Spleen (tissue), 11 donors: ENCODE measurements at regions not wholly inside any gene's neighbourhood (a gene's known extent, or its start where the extent isn't known, plus 50 kb on each side); places are given as distances from the start of the nearest gene placed in this dataset.

Experiments
- DNase-seq: peaks from one replicate; pipeline ENCODE4 v3.0.0-alpha.2; 2020
- H3K27ac ChIP-seq, 8 donors: fragments of 200-600 bp; sonication (generic) in 7 of 8; 1 replicate in 4 of 8; 2 replicates in 4 of 8; pipeline versions ENCODE4 v1.5.0 to v1.8.0; 2016 to 2021; ENCODE audit warnings: inconsistent platforms in 4 of 8, mild to moderate bottlenecking in 4 of 8, moderate library complexity in 1 of 8
- H3K27me3 ChIP-seq, 7 donors: fragments of 200-600 bp; sonication (generic) in 6 of 7; replicated peaks in 1 of 7; 1 replicate in 4 of 7; 2 replicates in 3 of 7; pipeline versions ENCODE4 v1.5.0 to v1.8.0; 2016 to 2021; ENCODE audit warnings: inconsistent platforms in 3 of 7, mild to moderate bottlenecking in 1 of 7
- H3K36me3 ChIP-seq, 6 donors: fragments of 200-600 bp; sonication (generic) in 5 of 6; 1 replicate in 4 of 6; 2 replicates in 2 of 6; pipeline versions ENCODE4 v1.5.0 to v1.8.0; 2016 to 2021; ENCODE audit warnings: inconsistent platforms in 2 of 6
- H3K4me1 ChIP-seq, 6 donors: fragments of 200-600 bp; sonication (generic) in 5 of 6; 1 replicate in 3 of 6; 2 replicates in 3 of 6; pipeline versions ENCODE4 v1.5.0 to v1.8.0; 2016 to 2021; ENCODE audit warnings: inconsistent platforms in 3 of 6
- H3K4me3 ChIP-seq, 8 donors: fragments of 200-600 bp; sonication (generic) in 7 of 8; 1 replicate in 4 of 8; 2 replicates in 4 of 8; pipeline versions ENCODE4 v1.5.0 to v1.8.0; 2016 to 2021; ENCODE audit warnings: inconsistent platforms in 4 of 8, mild to moderate bottlenecking in 4 of 8, moderate library complexity in 2 of 8
- H3K9me3 ChIP-seq, 8 donors: fragments of 200-600 bp; sonication (generic) in 7 of 8; 1 replicate in 4 of 8; 2 replicates in 4 of 8; pipeline versions ENCODE4 v1.5.0 to v1.8.0; 2016 to 2021; ENCODE audit warnings: inconsistent platforms in 4 of 8
- CTCF ChIP-seq, 11 experiments: fragments of 200-600 bp in 7 of 11; fragments of 450-650 bp in 4 of 11; sonication (generic) in 4 of 11; IDR thresholded peaks in 8 of 11; conservative IDR thresholded peaks in 3 of 11; 1 replicate in 7 of 11; 2 replicates in 4 of 11; pipeline versions ENCODE4 v1.4.0 to v1.8.0; 2016 to 2021; ENCODE audit warnings: antibody characterized with exemption in 11 of 11, inconsistent platforms in 4 of 11, mild to moderate bottlenecking in 1 of 11
- POLR2A ChIP-seq, 3 donors: fragments of 450-650 bp; IDR thresholded peaks; one replicate each; pipeline ENCODE4 v1.5.1; 2017; ENCODE audit warnings: antibody characterized with exemption in 3 of 3, mild to moderate bottlenecking in 1 of 3
- POLR2AphosphoS5 ChIP-seq, 3 donors: sonication (generic); formaldehyde crosslinking; IDR thresholded peaks; one replicate each; pipeline ENCODE4 v1.5.1; 2017; ENCODE audit warnings: antibody characterized with exemption in 3 of 3
- WGBS, 5 donors: extraction: QIAGEN DNeasy Blood & Tissue Kit in 3 of 5; methylation state at CpG; one replicate each; pipeline versions ENCODE4 v1.1.5 to v1.1.7; 2013 to 2018; 5-methylcytosine and 5-hydroxymethylcytosine counted together
- intact Hi-C: fragments of 100-400 bp; cut with DNase I; formaldehyde crosslinking; loops from one replicate; pipeline ENCODE4 v1.15.0; 2023; ENCODE audit warnings: low total_unique reads
- donor health status: healthy with polysubstance abuse.
- donor health status: DM: no; HTN: no; CAD: no; lungs with moderate emphysema.
- donor health status: DM: no; HTN: no; CAD: no.
- donor health status: Bipolar disorder and iron deficiency.
- donor health status: healthy.
- donor health status: DM: no; HTN: no; CAD: no.
- donor health status: DM: yes; HTN: yes; CAD: no.

GRCh38 chr6:81570681-81571080 lies 181.8 kb downstream of the TENT5A start:
- intact Hi-C loops, result no loop called here
- 71 to 96% (median 76%) methylated on average over 1 of the region's 1 CpG for WGBS, 5 donors

GRCh38 chr6:81568973-81569372 lies 183.5 kb downstream of the TENT5A start:
- Histone ChIP-seq H3K36me3 (no peaks in the 10 kb centered on the region), H3K27me3 (no peaks in the 10 kb centered on the region), H3K27ac (no peak overlapping the region), H3K4me3 (no peak overlapping the region), H3K9me3 (no peaks in the 10 kb centered on the region), H3K4me1 (no peaks in the 10 kb centered on the region)
- 68 to 78% (median 76%) methylated on average over 2 of the region's 2 CpGs for WGBS, 5 donors
- TF ChIP-seq POLR2AphosphoS5 (IDR thresholded peaks at IDR 0.05) (no peak), POLR2A (IDR thresholded peaks at IDR 0.05) (no peak), CTCF (IDR thresholded peaks at IDR 0.05 in 8 of 11, conservative IDR thresholded peaks at IDR 0.05 in 3 of 11) (no peak)
- no peak for DNase-seq
- intact Hi-C loops, result no loop called here

More at GRCh38 chr6:81570681-81571080, 181.8 kb downstream of the TENT5A start:
- DNase-seq, result no peak
- TF ChIP-seq CTCF (IDR thresholded peaks at IDR 0.05 in 8 of 11, conservative IDR thresholded peaks at IDR 0.05 in 3 of 11) (no peak), POLR2A (IDR thresholded peaks at IDR 0.05) (no peak), POLR2AphosphoS5 (IDR thresholded peaks at IDR 0.05) (no peak)
- no peaks in the 10 kb centered on the region for H3K27me3 ChIP-seq
- no peaks in the 10 kb centered on the region for H3K36me3 ChIP-seq
- H3K4me1 ChIP-seq, result no peaks in the 10 kb centered on the region
- no peaks in the 10 kb centered on the region for H3K9me3 ChIP-seq
- H3K4me3 ChIP-seq, result no peak overlapping the region
- no peak overlapping the region for H3K27ac ChIP-seq

- Histone ChIP-seq H3K36me3 (no peaks in the 10 kb centered on the region), H3K27ac (no peak overlapping the region), H3K4me1 (no peaks in the 10 kb centered on the region), H3K4me3 (no peak overlapping the region), H3K27me3 (no peaks in the 10 kb centered on the region), H3K9me3 (no peaks in the 10 kb centered on the region)
- 66 to 84% (median 82%) methylated on average over 2 of the region's 2 CpGs for WGBS, 5 donors
- no peak for TF ChIP-seq CTCF (IDR thresholded peaks at IDR 0.05 in 8 of 11, conservative IDR thresholded peaks at IDR 0.05 in 3 of 11)
- no peak for TF ChIP-seq POLR2AphosphoS5 (IDR thresholded peaks at IDR 0.05)
- TF ChIP-seq POLR2A (IDR thresholded peaks at IDR 0.05), result no peak
- intact Hi-C loops, result no loop called here
- DNase-seq, result no peak
These were observed 187.4 kb downstream of the TENT5A start for GRCh38 chr6:81565071-81565470.

- Histone ChIP-seq H3K4me1 (no peaks in the 10 kb centered on the region), H3K27ac (no peak overlapping the region), H3K36me3 (no peaks in the 10 kb centered on the region), H3K4me3 (no peak overlapping the region), H3K9me3 (no peaks in the 10 kb centered on the region), H3K27me3 (no peaks in the 10 kb centered on the region)
- intact Hi-C loops, result no loop called here
- DNase-seq, result no peak
- no peak for TF ChIP-seq POLR2A (IDR thresholded peaks at IDR 0.05)
- no peak for TF ChIP-seq CTCF (IDR thresholded peaks at IDR 0.05 in 8 of 11, conservative IDR thresholded peaks at IDR 0.05 in 3 of 11)
- TF ChIP-seq POLR2AphosphoS5 (IDR thresholded peaks at IDR 0.05), result no peak
- 80 to 90% (median 88%) methylated on average over 2 of the region's 2 CpGs for WGBS, 5 donors
These were observed 187.9 kb downstream of the TENT5A start for GRCh38 chr6:81564470-81565068.
